Esophagus muscularis mucosa (tissue), 4 donors: ENCODE measurements at regions not wholly inside any gene's neighbourhood (a gene's known extent, or its start where the extent isn't known, plus 50 kb on each side); places are given as distances from the start of the nearest gene placed in this dataset.

Experiments used
- DNase-seq: peaks from one replicate; pipeline ENCODE4 v3.0.0-alpha.2; 2017; ENCODE audit errors: extremely low spot score
- H3K27ac ChIP-seq, 4 donors: fragments of 200-600 bp; sonication (generic); replicated peaks in 1 of 4; 1 replicate in 3 of 4; 2 replicates in 1 of 4; pipeline ENCODE4 v1.5.1; 2016 to 2019; ENCODE audit warnings: mild to moderate bottlenecking in 1 of 4
- H3K27me3 ChIP-seq, 4 donors: fragments of 200-600 bp; sonication (generic); one replicate each; pipeline versions ENCODE4 v1.5.1 to v1.6.0; 2016 to 2019
- H3K36me3 ChIP-seq, 4 donors: fragments of 200-600 bp; sonication (generic); one replicate each; pipeline ENCODE4 v1.5.1; 2016 to 2019
- H3K4me1 ChIP-seq, 4 donors: fragments of 200-600 bp; sonication (generic); one replicate each; pipeline ENCODE4 v1.5.1; 2016 to 2019
- H3K4me3 ChIP-seq, 4 donors: fragments of 200-600 bp; sonication (generic); 1 replicate in 2 of 4; 2 replicates in 2 of 4; pipeline ENCODE4 v1.5.1; 2016 to 2019; ENCODE audit warnings: mild to moderate bottlenecking in 4 of 4, moderate library complexity in 1 of 4
- H3K9me3 ChIP-seq, 4 donors: fragments of 200-600 bp; sonication (generic); 1 replicate in 3 of 4; 2 replicates in 1 of 4; pipeline ENCODE4 v1.5.1; 2016 to 2019
- EP300 ChIP-seq: sonication (generic); formaldehyde crosslinking; IDR thresholded peaks from one replicate; pipeline ENCODE4 v1.6.1; 2017; ENCODE audit warnings: antibody characterized with exemption
- POLR2A ChIP-seq: fragments of 450-650 bp; IDR thresholded peaks from one replicate; pipeline ENCODE4 v1.6.1; 2017; ENCODE audit warnings: antibody characterized with exemption, moderate library complexity, mild to moderate bottlenecking, low read depth
- POLR2AphosphoS5 ChIP-seq, 2 donors: sonication (generic); formaldehyde crosslinking; IDR thresholded peaks; one replicate each; pipeline ENCODE4 v1.6.1; 2017; ENCODE audit warnings: antibody characterized with exemption in 2 of 2
- WGBS: methylation state at CpG from one replicate; pipeline ENCODE4 v1.1.5; 2018; 5-methylcytosine and 5-hydroxymethylcytosine counted together
- intact Hi-C: fragments of 100-400 bp; cut with DNase I; formaldehyde crosslinking; loops from one replicate; pipeline ENCODE4 v1.15.1; 2023
- TF ChIP-seq, protein P1 (sequence below), 3 experiments: fragments of 200-600 bp in 2 of 3; fragments of 450-650 bp in 1 of 3; sonication (generic) in 2 of 3; IDR thresholded peaks; one replicate each; pipeline ENCODE4 v1.5.1; 2017 to 2019; ENCODE audit warnings: antibody characterized with exemption in 3 of 3, mild to moderate bottlenecking in 2 of 3, moderate library complexity in 1 of 3

DNA sequence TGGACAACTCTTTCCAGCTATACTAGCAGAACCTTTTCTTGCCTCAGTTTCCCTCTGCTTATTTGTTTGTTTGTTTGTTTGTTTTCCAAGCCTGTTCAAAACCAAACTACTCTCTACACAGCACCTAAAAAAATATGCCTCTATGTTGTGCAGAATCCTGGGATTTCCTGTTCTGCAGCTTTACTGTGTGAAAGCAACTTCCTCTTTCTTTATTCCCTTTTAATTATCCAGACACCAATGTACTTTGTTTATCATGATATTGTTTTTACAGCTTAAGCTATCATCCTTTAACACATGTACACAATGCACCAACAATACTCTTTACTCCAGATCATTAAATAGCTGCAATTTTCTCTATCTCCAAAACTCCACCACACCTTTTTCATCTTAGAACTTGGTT, 259.5 kb downstream of the EPHA4 start:
- intact Hi-C loops = no loop called here
- no peak overlapping the region for H3K27ac ChIP-seq

DNA sequence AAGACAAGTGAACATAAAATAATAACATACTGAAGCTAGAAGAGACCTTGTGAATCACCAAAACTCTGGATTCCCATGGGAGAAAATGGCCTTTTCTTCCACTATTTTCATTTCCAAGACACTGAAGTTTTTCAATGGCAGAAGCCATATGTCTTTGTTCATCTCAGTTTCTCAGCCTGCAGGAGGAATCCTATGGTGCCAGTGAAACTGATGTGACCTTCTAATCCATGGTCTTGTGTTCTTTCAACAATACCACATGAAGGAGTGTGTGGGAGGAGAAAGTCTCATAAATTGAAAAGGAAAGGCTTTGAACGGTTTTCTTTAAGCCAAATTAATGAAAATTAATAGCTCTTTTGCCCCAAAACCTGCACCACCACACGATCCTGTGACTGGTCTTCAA, 257.3 kb downstream of the EPHA4 start:
- Histone ChIP-seq H3K9me3 (no peaks in the 10 kb centered on the region), H3K4me3 (no peak overlapping the region), H3K27me3 (peaks cover 0 to 4% (median 0%) of the 10 kb centered on the region in 4 donors), H3K4me1 (no peaks in the 10 kb centered on the region), H3K27ac (no peak overlapping the region), H3K36me3 (no peaks in the 10 kb centered on the region)
- no peak for DNase-seq
- intact Hi-C loops = no loop called here
- TF ChIP-seq EP300 = no peak
- no peak for TF ChIP-seq POLR2A
- no peak for TF ChIP-seq POLR2AphosphoS5 (IDR thresholded peaks at IDR 0.05)
- TF ChIP-seq, protein P1, sequence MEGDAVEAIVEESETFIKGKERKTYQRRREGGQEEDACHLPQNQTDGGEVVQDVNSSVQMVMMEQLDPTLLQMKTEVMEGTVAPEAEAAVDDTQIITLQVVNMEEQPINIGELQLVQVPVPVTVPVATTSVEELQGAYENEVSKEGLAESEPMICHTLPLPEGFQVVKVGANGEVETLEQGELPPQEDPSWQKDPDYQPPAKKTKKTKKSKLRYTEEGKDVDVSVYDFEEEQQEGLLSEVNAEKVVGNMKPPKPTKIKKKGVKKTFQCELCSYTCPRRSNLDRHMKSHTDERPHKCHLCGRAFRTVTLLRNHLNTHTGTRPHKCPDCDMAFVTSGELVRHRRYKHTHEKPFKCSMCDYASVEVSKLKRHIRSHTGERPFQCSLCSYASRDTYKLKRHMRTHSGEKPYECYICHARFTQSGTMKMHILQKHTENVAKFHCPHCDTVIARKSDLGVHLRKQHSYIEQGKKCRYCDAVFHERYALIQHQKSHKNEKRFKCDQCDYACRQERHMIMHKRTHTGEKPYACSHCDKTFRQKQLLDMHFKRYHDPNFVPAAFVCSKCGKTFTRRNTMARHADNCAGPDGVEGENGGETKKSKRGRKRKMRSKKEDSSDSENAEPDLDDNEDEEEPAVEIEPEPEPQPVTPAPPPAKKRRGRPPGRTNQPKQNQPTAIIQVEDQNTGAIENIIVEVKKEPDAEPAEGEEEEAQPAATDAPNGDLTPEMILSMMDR (IDR thresholded peaks at IDR 0.05) = no peak
- 47% methylated on average over 2 of the region's 2 CpGs for WGBS

More for the DNA sequence above, 259.5 kb downstream of the EPHA4 start:
- TF ChIP-seq POLR2AphosphoS5 (IDR thresholded peaks at IDR 0.05) (no peak), POLR2A (no peak), EP300 (no peak)
- TF ChIP-seq, protein P1 (IDR thresholded peaks at IDR 0.05) = no peak
- Histone ChIP-seq H3K27me3 (peaks cover 0 to 3% (median 0%) of the 10 kb centered on the region in 4 donors), H3K4me3 (no peak overlapping the region), H3K4me1 (no peaks in the 10 kb centered on the region), H3K9me3 (no peaks in the 10 kb centered on the region), H3K36me3 (no peaks in the 10 kb centered on the region)
- no peak for DNase-seq

DNA sequence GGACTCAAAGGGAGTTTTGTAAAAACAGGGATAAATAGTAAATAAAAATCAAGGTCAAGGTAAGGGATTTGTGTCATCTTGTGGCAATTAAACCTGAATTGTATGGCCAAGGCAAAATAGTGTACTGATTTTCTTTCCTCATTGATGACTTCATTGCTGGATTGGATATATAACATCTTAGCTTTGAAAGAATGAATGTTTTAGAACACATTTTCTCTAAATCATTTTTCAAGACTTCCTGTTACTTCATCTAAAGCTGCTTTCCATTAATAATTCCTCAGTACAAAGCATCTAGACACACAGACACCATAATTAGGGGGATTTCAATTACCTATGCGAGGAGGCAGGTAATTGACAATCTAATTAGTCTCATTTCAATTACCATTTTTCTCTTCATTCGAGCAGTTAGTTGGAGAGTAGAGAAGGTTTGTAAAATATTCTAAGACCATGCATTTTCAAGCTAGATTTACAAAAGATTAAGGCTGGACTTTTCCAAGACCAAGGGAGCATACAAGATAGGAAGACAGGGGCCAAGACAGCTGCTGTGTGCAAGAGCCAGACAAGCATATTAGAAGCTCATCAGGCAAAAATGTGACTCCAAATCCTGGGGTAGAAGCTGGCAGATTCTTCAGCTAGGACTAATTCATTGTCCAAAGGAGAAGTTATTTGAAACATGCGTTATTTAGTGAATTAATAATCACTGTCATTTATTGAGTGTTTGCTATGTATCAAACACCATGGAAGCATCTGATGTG, 253.6 kb downstream of the EPHA4 start:
- H3K36me3 ChIP-seq = no peaks in the 10 kb centered on the region
- no peak for TF ChIP-seq EP300
- DNase-seq = no peak
- no peaks in the 10 kb centered on the region for H3K9me3 ChIP-seq
- H3K27me3 ChIP-seq = peaks cover 0 to 4% (median 0%) of the 10 kb centered on the region in 4 donors
- intact Hi-C loops = no loop called here
- 58% methylated on average over 3 of the region's 3 CpGs for WGBS
- no peaks in the 10 kb centered on the region for H3K4me1 ChIP-seq
- H3K4me3 ChIP-seq = no peak overlapping the region
- no peak overlapping the region for H3K27ac ChIP-seq

DNA sequence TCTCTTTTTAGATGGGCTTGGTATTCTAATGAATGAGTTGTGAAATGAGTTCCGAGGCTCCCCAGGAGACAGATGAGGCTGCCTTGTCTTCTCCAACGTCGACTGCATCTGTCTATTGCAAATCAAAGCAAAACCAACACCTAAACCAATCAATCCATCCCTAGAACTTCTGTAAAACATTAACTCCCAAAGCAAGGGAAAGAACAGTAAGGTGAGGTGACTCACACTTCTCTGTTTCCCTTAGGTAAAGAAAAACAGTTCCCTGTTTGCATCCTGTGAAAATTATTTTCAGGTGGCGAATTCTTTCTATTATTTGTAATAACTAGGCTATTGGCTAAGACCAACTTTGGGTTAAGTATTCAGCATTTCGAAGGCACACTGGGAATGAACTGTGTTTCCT, 249.4 kb downstream of the EPHA4 start:
- no peak for DNase-seq
- Histone ChIP-seq H3K36me3 (no peaks in the 10 kb centered on the region), H3K4me3 (no peak overlapping the region), H3K27ac (no peak overlapping the region), H3K27me3 (peaks cover 0 to under 1% (median 0%) of the 10 kb centered on the region in 4 donors), H3K4me1 (no peaks in the 10 kb centered on the region), H3K9me3 (no peaks in the 10 kb centered on the region)
- TF ChIP-seq, protein P1 (IDR thresholded peaks at IDR 0.05) = no peak
- TF ChIP-seq EP300 (no peak), POLR2AphosphoS5 (IDR thresholded peaks at IDR 0.05) (no peak), POLR2A (no peak)
- 71% methylated on average over 5 of the region's 5 CpGs for WGBS
- intact Hi-C loops = no loop called here

DNA sequence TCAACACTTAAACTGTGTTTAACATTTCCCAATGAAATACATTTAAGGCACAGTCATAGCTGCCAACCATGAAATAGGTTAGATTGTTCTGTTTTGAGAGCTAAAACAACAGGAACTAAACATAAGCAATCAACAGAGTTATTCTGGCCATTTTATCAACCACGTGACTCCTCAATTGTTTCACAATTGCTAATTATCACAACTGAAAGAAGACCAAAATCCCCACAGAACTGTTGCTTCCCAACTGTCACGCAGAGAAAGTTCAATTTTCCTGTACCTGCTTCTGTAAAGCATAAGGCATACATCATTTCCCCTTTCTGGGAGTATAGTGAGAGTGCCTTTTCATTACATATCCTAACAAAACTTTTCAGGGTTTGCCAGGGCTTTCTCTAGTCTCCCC, 248.6 kb downstream of the EPHA4 start:
- TF ChIP-seq POLR2A (no peak), EP300 (no peak), POLR2AphosphoS5 (IDR thresholded peaks at IDR 0.05) (no peak)
- Histone ChIP-seq H3K9me3 (no peaks in the 10 kb centered on the region), H3K4me1 (no peaks in the 10 kb centered on the region), H3K27ac (no peak overlapping the region), H3K4me3 (no peak overlapping the region), H3K27me3 (no peaks in the 10 kb centered on the region), H3K36me3 (no peaks in the 10 kb centered on the region)
- intact Hi-C loops = no loop called here
- WGBS = 49% methylated on average over 2 of the region's 2 CpGs
- DNase-seq = no peak

DNA sequence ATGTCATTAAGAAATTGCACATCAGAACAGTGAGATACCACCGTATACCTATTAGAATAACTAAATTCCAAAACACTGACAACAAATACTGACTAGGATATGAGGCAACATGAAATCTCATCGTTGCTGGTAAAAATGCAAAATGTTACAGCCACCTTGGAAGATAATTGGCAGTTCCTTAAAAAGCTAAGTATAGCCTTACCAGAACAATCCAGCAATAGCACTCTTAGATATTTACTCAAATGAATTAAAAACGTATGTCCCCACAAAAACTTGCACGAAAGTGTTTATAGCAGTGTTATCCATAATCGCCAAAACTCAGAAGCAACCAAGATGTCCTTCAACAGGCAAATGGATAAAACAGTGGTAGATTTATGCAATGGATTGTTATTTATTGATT, 241.7 kb downstream of the EPHA4 start:
- Histone ChIP-seq H3K27ac (no peak overlapping the region), H3K36me3 (no peaks in the 10 kb centered on the region), H3K27me3 (no peaks in the 10 kb centered on the region), H3K4me1 (no peaks in the 10 kb centered on the region), H3K9me3 (no peaks in the 10 kb centered on the region), H3K4me3 (no peak overlapping the region)
- TF ChIP-seq EP300 = no peak
- TF ChIP-seq POLR2AphosphoS5 (IDR thresholded peaks at IDR 0.05) = no peak
- TF ChIP-seq, protein P1 (IDR thresholded peaks at IDR 0.05) = no peak
- TF ChIP-seq POLR2A = no peak
- intact Hi-C loops = no loop called here
- no peak for DNase-seq
- 77% methylated on average over 5 of the region's 5 CpGs for WGBS
